B cell (primary cell): ENCODE measurements at regions not wholly inside any gene's neighbourhood (a gene's known extent, or its start where the extent isn't known, plus 50 kb on each side); places are given as distances from the start of the nearest gene placed in this dataset.

ENCODE experiments used
- EZH2 ChIP-seq: IDR thresholded peaks from 2 replicates; pipeline ENCODE4 v1.6.1; 2012; ENCODE audit warnings: borderline replicate concordance, low read depth, mild to moderate bottlenecking, moderate library complexity, low read length; ENCODE audit not compliant: insufficient read depth, poor library complexity, severe bottlenecking
- TF ChIP-seq, protein P1 (sequence below): fragments of 200-600 bp; IDR thresholded peaks from one replicate; pipeline ENCODE4 v1.8.0; 2022; ENCODE audit warnings: antibody characterized with exemption, mild to moderate bottlenecking

DNA sequence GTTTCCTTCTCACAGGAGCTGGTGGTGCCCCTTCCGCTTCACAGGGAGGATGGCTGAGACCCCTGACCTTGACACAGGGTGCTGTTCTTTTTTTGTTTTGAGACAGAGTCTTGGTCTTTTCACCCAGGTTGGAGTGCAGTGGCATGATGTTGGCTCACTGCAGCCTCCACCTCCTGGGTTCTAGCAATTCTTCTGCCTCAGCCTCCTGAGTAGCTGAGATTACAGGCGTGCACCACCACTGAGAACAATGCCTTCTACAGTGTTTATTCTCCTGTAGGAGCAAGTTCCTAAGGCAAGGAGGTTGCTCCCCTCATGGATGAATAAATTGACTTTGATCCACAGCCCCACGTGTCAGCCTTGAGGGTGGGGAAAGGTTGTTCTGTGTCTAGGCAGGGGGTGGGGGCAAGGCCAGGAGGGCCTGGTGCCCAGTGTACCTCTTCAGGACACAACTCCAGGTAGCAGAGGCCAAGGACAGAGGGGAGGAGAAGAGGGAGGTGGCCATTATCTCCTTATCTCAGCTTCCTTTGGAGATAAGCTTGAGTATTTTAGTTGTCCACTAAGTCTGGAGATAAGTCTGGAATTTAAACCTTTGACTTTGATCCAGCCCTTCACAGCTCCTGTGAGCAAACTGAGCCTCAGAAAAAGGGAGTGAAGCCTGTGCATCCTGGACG is 159.4 kb downstream of the SEC14L1 start:
- TF ChIP-seq, protein P1, sequence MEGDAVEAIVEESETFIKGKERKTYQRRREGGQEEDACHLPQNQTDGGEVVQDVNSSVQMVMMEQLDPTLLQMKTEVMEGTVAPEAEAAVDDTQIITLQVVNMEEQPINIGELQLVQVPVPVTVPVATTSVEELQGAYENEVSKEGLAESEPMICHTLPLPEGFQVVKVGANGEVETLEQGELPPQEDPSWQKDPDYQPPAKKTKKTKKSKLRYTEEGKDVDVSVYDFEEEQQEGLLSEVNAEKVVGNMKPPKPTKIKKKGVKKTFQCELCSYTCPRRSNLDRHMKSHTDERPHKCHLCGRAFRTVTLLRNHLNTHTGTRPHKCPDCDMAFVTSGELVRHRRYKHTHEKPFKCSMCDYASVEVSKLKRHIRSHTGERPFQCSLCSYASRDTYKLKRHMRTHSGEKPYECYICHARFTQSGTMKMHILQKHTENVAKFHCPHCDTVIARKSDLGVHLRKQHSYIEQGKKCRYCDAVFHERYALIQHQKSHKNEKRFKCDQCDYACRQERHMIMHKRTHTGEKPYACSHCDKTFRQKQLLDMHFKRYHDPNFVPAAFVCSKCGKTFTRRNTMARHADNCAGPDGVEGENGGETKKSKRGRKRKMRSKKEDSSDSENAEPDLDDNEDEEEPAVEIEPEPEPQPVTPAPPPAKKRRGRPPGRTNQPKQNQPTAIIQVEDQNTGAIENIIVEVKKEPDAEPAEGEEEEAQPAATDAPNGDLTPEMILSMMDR, result no peak
- no peak for TF ChIP-seq EZH2
